Heart left ventricle (tissue), 16 donors: ENCODE measurements at regions not wholly inside any gene's neighbourhood (a gene's known extent, or its start where the extent isn't known, plus 50 kb on each side); places are given as distances from the start of the nearest gene placed in this dataset.

Experiments
- ATAC-seq, 4 donors: fragments of 200-7000 bp; cut with Tn5 transposase; one replicate each; pipeline ENCODE4 v1.9.1; 2020 to 2022; ENCODE audit warnings: moderate library complexity in 4 of 4, mild to moderate bottlenecking in 3 of 4, moderate number of reproducible peaks in 1 of 4
- DNase-seq, 5 donors: peaks; one replicate each; pipeline ENCODE4 v3.0.0-alpha.2; 2020
- H3K27ac ChIP-seq, 12 donors: fragments of 200-600 bp; sonication (generic) in 4 of 12; one replicate each; pipeline versions ENCODE4 v1.5.0 to v1.8.0; 2016 to 2022; ENCODE audit warnings: mild to moderate bottlenecking in 2 of 12
- H3K27me3 ChIP-seq, 9 donors: fragments of 200-600 bp; sonication (generic) in 2 of 9; one replicate each; pipeline versions ENCODE4 v1.5.1 to v1.8.0; 2016 to 2022; ENCODE audit warnings: mild to moderate bottlenecking in 3 of 9
- H3K36me3 ChIP-seq, 9 donors: fragments of 200-600 bp; sonication (generic) in 2 of 9; one replicate each; pipeline versions ENCODE4 v1.5.0 to v1.8.0; 2018 to 2022; ENCODE audit warnings: mild to moderate bottlenecking in 2 of 9
- H3K4me1 ChIP-seq, 12 donors: fragments of 200-600 bp; sonication (generic) in 4 of 12; one replicate each; pipeline versions ENCODE4 v1.5.0 to v1.8.0; 2016 to 2022; ENCODE audit warnings: mild to moderate bottlenecking in 3 of 12
- H3K4me3 ChIP-seq, 12 donors: fragments of 200-600 bp; sonication (generic) in 4 of 12; one replicate each; pipeline versions ENCODE4 v1.5.0 to v1.8.0; 2017 to 2022; ENCODE audit warnings: mild to moderate bottlenecking in 9 of 12, moderate library complexity in 4 of 12
- H3K9me3 ChIP-seq, 12 donors: fragments of 200-600 bp; sonication (generic) in 4 of 12; one replicate each; pipeline versions ENCODE4 v1.5.0 to v1.8.0; 2016 to 2022; ENCODE audit warnings: mild to moderate bottlenecking in 1 of 12
- POLR2A ChIP-seq, 2 donors: fragments of 450-650 bp; IDR thresholded peaks; one replicate each; pipeline ENCODE4 v1.6.1; 2017; ENCODE audit warnings: antibody characterized with exemption in 2 of 2, mild to moderate bottlenecking in 2 of 2, moderate library complexity in 2 of 2
- WGBS, 4 donors: extraction: QIAGEN DNeasy Blood & Tissue Kit in 2 of 4; methylation state at CpG; one replicate each; pipeline versions ENCODE4 v1.1.5 to v1.1.7; 2013 to 2018; 5-methylcytosine and 5-hydroxymethylcytosine counted together
- intact Hi-C, 10 donors: fragments of 100-400 bp; cut with DNase I; formaldehyde crosslinking; loops; one replicate each; pipeline versions ENCODE4 v1.11.1 to v1.14.2; 2022
- TF ChIP-seq, protein P1 (sequence below), 12 donors: fragments of 200-600 bp; sonication (generic) in 4 of 12; IDR thresholded peaks; one replicate each; pipeline versions ENCODE4 v1.5.0 to v1.8.0; 2018 to 2022; ENCODE audit warnings: antibody characterized with exemption in 12 of 12, mild to moderate bottlenecking in 5 of 12
- donor health status: ischemic (EF 13 %, LVEDD 7.1; RV severe dilation, severe dysfunction).
- donor health status: healthy with polysubstance abuse.
- donor health status: DM: no; HTN: yes; CAD: no.
- donor health status: DM: no; HTN: no; CAD: no.
- donor health status: ischemic (EF 25% LVEDD 6.9; RV normal size, moderate dysfunction).
- donor health status: ischemic (EF 25% LVEDD 5.7; RV mildly dilated, moderate dysfunction).
- donor health status: healthy.
- donor health status: DM: yes; HTN: yes; CAD: no.
- donor health status: ischemic (EF 35%, LVEDD 5.7; RV mildly dilated, moderate dysfunction).
- donor health status: nonischemic (EF 11% LVEDD 7.7; RV severe dilation, severe dysfunction).
- donor health status: DM: yes; HTN: yes; CAD: no.
- donor health status: PGD.
- donor health status: ischemic (EF 29% LVEDD 5.4; RV normal size, mild dysfunction).
- donor health status: nonischemic (EF 23%, LVEDD 6.1; RV moderate dilation, normal function).

DNA sequence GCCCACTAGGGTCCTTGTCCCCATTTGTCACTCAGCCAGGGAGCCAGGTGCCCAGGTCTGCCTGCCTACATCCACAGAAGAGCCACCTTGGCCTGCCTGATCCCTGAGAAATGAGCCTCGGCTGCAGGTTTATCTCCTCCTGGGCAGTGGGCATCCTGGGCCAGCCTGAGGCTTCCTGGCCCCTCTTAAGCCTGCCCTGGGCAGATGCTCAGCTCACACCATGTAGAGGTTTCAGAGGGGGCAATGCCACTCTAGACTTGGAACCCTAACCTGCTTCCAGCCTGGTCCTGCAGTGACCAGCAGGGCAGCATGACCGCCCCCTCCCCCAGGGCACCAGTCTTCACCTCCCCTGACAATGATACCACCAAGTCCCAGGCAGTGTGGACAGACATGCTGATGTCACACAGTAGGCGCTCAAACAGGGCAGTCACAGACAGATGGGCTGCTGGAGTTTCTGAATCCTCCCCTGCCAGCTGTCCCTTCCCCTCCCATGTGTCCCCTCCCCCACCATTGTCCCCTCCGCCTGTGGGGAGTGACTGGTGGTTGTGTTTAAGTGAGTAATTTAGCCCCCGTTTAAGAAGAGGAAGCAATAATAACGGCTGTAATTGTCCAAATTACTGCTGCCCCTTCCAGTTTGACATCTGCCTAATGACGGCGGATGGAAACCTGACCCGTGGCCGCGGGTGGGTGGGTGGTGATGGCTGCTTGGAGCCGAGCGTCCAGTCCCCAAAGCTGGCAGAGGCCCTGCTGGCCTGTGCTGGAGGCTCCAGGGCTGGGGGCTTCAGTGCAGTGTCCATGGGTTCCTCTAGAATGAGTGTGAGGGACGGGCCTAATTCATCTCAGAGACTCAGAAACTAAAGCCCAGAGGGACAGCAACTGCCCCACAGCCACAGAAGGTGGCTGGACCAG, 147.7 kb downstream of the BARX1 start:
- Histone ChIP-seq H3K9me3 (peaks cover 0 to 14% (median 0%) of the 10 kb centered on the region in 12 donors), H3K4me1 (no peaks in the 10 kb centered on the region), H3K27me3 (peaks cover 0 to 26% (median 4%) of the 10 kb centered on the region in 9 donors), H3K27ac (no peak overlapping the region), H3K4me3 (no peak overlapping the region), H3K36me3 (no peaks in the 10 kb centered on the region)
- 72 to 86% (median 74%) methylated on average over 8 to 14 of the region's 14 CpGs for WGBS, 4 donors
- DNase-seq: no peak
- intact Hi-C loops: loop anchor here in 1 of 10 donors (10.0 kb wide), 1 partner anchor 57 kb away; no protein-coding TSS in a partner anchor
- ATAC-seq: peak in 1 of 4 donors; percentile 33
- TF ChIP-seq POLR2A (IDR thresholded peaks at IDR 0.05): no peak
- TF ChIP-seq, protein P1, sequence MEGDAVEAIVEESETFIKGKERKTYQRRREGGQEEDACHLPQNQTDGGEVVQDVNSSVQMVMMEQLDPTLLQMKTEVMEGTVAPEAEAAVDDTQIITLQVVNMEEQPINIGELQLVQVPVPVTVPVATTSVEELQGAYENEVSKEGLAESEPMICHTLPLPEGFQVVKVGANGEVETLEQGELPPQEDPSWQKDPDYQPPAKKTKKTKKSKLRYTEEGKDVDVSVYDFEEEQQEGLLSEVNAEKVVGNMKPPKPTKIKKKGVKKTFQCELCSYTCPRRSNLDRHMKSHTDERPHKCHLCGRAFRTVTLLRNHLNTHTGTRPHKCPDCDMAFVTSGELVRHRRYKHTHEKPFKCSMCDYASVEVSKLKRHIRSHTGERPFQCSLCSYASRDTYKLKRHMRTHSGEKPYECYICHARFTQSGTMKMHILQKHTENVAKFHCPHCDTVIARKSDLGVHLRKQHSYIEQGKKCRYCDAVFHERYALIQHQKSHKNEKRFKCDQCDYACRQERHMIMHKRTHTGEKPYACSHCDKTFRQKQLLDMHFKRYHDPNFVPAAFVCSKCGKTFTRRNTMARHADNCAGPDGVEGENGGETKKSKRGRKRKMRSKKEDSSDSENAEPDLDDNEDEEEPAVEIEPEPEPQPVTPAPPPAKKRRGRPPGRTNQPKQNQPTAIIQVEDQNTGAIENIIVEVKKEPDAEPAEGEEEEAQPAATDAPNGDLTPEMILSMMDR (IDR thresholded peaks at IDR 0.05): no peak

DNA sequence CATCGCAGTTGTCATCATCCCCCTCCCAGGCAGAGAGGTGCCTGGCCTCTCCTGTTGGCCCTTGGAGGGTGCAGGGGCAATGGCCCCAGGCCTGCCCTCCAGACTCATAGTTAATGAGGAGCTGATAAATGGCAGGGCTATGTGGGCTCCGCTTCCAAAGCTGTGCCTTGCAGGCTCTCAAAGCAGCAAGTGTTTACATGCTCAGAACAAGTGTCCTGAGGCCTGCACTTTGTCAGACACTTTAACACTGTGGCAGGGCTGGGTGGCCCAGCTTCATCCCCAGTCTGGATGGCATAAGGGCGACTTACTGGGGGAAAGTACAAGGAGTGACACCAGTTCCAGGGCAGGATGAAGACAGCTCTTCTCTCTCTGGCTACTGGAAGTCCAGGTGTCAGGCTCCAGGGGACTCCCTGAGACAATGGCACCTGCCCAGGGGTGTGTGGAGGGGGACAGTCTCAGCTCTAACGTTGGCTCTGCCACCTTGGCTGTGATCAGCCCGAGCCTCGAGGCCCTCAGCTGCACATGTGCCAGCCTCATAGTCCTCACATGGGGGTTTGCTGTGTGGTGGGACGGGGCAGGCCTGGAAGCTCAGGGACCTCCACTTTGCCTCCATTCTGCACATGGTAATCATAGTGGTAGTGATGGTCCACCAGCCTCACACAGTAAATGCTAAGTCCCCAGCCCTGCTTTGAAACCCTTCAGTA, 153.4 kb downstream of the BARX1 start:
- peaks cover 0 to 10% (median 0%) of the 10 kb centered on the region in 9 donors for H3K27me3 ChIP-seq
- peaks cover 0 to 20% (median 0%) of the 10 kb centered on the region in 12 donors for H3K9me3 ChIP-seq
- ATAC-seq (no peak), DNase-seq (no peak)
- no peak for TF ChIP-seq POLR2A (IDR thresholded peaks at IDR 0.05)
- TF ChIP-seq, protein P1 (IDR thresholded peaks at IDR 0.05): no peak
- H3K36me3 ChIP-seq: no peaks in the 10 kb centered on the region
- no peak overlapping the region for H3K27ac ChIP-seq
- no peak overlapping the region for H3K4me3 ChIP-seq
- no peaks in the 10 kb centered on the region for H3K4me1 ChIP-seq
- intact Hi-C loops: loop anchor here in 1 of 10 donors (10.0 kb wide), 1 partner anchor 63 kb away; no protein-coding TSS in a partner anchor
- WGBS, 4 donors: 58 to 62% (median 60%) methylated on average over 4 to 7 of the region's 7 CpGs

DNA sequence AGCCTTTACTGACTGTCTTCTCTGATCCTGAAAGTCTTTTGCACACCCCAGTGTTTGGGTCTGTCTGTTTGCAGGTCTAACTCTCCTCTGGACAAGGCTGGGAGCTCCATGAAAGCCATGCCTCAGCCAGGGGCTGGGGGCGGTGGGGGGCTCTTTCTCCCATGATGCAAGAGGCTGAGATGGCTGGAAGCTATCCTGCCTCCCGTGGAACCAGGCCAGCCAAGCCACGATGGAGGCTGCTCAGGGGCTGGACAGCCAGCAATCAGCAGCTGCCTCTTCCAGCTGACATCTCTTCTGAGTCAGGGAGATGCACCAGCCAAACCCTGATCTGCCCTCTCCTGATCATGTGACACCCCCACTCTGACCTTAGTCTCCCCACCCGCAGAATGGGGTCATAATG, 154.0 kb downstream of the BARX1 start:
- no peak for TF ChIP-seq POLR2A (IDR thresholded peaks at IDR 0.05)
- TF ChIP-seq, protein P1 (IDR thresholded peaks at IDR 0.05): no peak
- DNase-seq (no peak), ATAC-seq (no peak)
- WGBS, 4 donors: 50 to 64% (median 56%) methylated on average over 2 to 4 of the region's 4 CpGs
- Histone ChIP-seq H3K27me3 (peaks cover 0 to 10% (median 0%) of the 10 kb centered on the region in 9 donors), H3K4me3 (no peak overlapping the region), H3K36me3 (no peaks in the 10 kb centered on the region), H3K4me1 (no peaks in the 10 kb centered on the region), H3K27ac (no peak overlapping the region), H3K9me3 (peaks cover 0 to 23% (median 0%) of the 10 kb centered on the region in 12 donors)
- intact Hi-C loops: loop anchor here in 1 of 10 donors (10.0 kb wide), 1 partner anchor 64 kb away; no protein-coding TSS in a partner anchor

DNA sequence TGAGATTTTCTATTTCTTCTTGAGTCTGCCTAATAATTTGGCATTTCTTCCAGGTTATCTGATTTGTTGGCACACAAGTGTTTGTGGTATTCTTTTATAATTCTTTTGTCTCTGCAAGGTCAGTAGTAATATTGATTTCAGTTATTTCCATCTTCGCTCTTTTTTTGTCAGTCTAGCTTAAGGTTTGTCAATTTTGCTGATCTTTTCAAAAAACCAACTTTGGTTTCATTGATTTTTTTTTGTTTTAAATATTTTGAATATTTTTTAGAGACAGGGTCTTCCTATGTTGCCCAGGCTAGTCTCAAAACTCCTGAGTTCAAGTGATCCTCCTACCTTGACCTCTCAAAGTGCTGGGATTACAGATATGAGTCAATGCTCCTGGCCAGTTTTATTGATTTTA, 162.8 kb downstream of the BARX1 start:
- WGBS, 4 donors: 89 to 95% (median 91%) methylated on average over 1 of the region's 1 CpG
- TF ChIP-seq, protein P1 (IDR thresholded peaks at IDR 0.05): no peak
- TF ChIP-seq POLR2A (IDR thresholded peaks at IDR 0.05): no peak
- Histone ChIP-seq H3K36me3 (no peaks in the 10 kb centered on the region), H3K27me3 (peaks cover 0 to 8% (median 0%) of the 10 kb centered on the region in 9 donors), H3K9me3 (peaks cover 0 to 12% (median under 1%) of the 10 kb centered on the region in 12 donors), H3K4me3 (no peak overlapping the region), H3K4me1 (no peaks in the 10 kb centered on the region), H3K27ac (no peak overlapping the region)
- no peak for DNase-seq
- intact Hi-C loops: no loop called here
- ATAC-seq: no peak
